CD4-positive, alpha-beta T cell (primary cell): ENCODE measurements at regions not wholly inside any gene's neighbourhood (a gene's known extent, or its start where the extent isn't known, plus 50 kb on each side); places are given as distances from the start of the nearest gene placed in this dataset.
"Not testable (repeated sequence)": the region's sequence is repeated elsewhere in the genome, so short reads cannot be mapped to it uniquely, and the experiment has no call there.

ENCODE experiments used
- ATAC-seq: fragments of 200-7000 bp; cut with Tn5 transposase; one replicate; pipeline ENCODE4 v1.10.0; 2022; ENCODE audit warnings: mild to moderate bottlenecking; ENCODE audit not compliant: poor library complexity
- CTCF ChIA-PET: fragments of 350-600 bp; sonication (Branson Sonifier 250); formaldehyde crosslinking; loops from one replicate; lab custom pipeline; 2021; ENCODE audit warnings: antibody characterized with exemption, inconsistent platforms; lab: Charles Lee
- POLR2A ChIA-PET: fragments of 350-600 bp; sonication (Branson Sonifier 250); formaldehyde crosslinking; loops from one replicate; lab custom pipeline; 2021; ENCODE audit warnings: antibody characterized with exemption, inconsistent platforms; lab: Charles Lee
- DNase-seq, 14 experiments: peaks; one replicate each; pipeline ENCODE4 v3.0.0-alpha.2; 2013 to 2020; ENCODE audit warnings: mixed read lengths in 2 of 14
- H3K27ac ChIP-seq, 2 donors: one replicate each; pipeline versions ENCODE4 v1.5.1 to v1.7.0; 2013; ENCODE audit warnings: low read length in 2 of 2, low read depth in 1 of 2, mild to moderate bottlenecking in 1 of 2
- H3K27me3 ChIP-seq, 2 experiments: 1 replicate in 1 of 2; 2 replicates in 1 of 2; pipeline versions ENCODE4 v1.6.1 to v1.7.0; 2013; ENCODE audit warnings: low read length in 2 of 2, control low read depth in 1 of 2, mild to moderate bottlenecking in 1 of 2, moderate library complexity in 1 of 2; ENCODE audit not compliant: insufficient read depth in 2 of 2, control insufficient read depth in 1 of 2
- H3K36me3 ChIP-seq: one replicate; pipeline ENCODE4 v1.6.1; 2013; ENCODE audit warnings: low read length, control low read depth; ENCODE audit not compliant: insufficient read depth
- H3K4me1 ChIP-seq: one replicate; pipeline ENCODE4 v1.6.1; 2013; ENCODE audit warnings: low read length, control low read depth; ENCODE audit not compliant: insufficient read depth
- H3K4me3 ChIP-seq: one replicate; pipeline ENCODE4 v1.5.1; 2013; ENCODE audit warnings: mild to moderate bottlenecking, low read length, moderate library complexity
- H3K9me3 ChIP-seq, 2 experiments: 1 replicate in 1 of 2; 2 replicates in 1 of 2; pipeline versions ENCODE4 v1.6.1 to v1.7.0; 2013; ENCODE audit warnings: low read length in 2 of 2, mild to moderate bottlenecking in 2 of 2, control low read depth in 1 of 2, moderate library complexity in 1 of 2; ENCODE audit not compliant: control insufficient read depth in 1 of 2, insufficient read depth in 1 of 2
- H3K27ac Mint-ChIP-seq: one replicate; pipeline ENCODE4 v1.8.0; 2020; ENCODE audit warnings: mixed read lengths
- H3K27me3 Mint-ChIP-seq: one replicate; pipeline ENCODE4 v1.8.0; 2021; ENCODE audit warnings: mixed read lengths
- H3K36me3 Mint-ChIP-seq: one replicate; pipeline ENCODE4 v1.8.0; 2021; ENCODE audit warnings: low read depth, mixed read lengths
- H3K4me1 Mint-ChIP-seq: one replicate; pipeline ENCODE4 v1.8.0; 2021; ENCODE audit warnings: low read depth, mixed read lengths
- H3K4me3 Mint-ChIP-seq: one replicate; pipeline ENCODE4 v1.8.0; 2020; ENCODE audit warnings: mild to moderate bottlenecking, mixed read lengths
- H3K9me3 Mint-ChIP-seq: one replicate; pipeline ENCODE4 v1.8.0; 2020; ENCODE audit warnings: mixed read lengths
- intact Hi-C, 2 experiments: fragments of 100-400 bp; cut with DNase I in 1 of 2; cut with micrococcal nuclease in 1 of 2; formaldehyde crosslinking; loops; one replicate each; pipeline versions ENCODE4 v1.15.1 to v1.9.0; 2023 to 2025; cut with DNase I, micrococcal nuclease
- TF ChIP-seq, protein P1 (sequence below): fragments of 200-600 bp; IDR thresholded peaks from one replicate; pipeline ENCODE4 v1.8.0; 2022; ENCODE audit warnings: antibody characterized with exemption, mild to moderate bottlenecking

DNA sequence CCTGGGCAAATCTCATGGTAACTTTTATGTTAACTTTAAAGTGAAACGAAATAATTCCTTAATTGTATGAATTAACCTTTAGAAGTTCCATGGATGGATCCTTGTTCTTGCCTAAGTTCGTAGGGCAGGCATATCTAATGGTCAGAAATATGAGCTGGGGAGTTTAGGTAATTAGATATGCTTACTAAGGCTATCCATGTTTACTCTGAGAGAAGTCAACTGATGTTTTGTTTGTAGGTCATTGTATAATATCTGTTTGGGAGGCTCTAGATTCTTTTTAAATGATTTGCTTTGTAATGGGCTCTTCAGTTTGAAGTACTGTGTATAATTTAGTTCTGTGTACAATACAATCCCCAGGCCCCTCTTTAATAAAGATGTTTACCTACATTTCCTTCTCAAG is 117.0 kb downstream of the DCK start:
- peak overlapping the region; percentile 64 for H3K27ac Mint-ChIP-seq
- ATAC-seq (no peak), DNase-seq (no peak)
- TF ChIP-seq, protein P1, sequence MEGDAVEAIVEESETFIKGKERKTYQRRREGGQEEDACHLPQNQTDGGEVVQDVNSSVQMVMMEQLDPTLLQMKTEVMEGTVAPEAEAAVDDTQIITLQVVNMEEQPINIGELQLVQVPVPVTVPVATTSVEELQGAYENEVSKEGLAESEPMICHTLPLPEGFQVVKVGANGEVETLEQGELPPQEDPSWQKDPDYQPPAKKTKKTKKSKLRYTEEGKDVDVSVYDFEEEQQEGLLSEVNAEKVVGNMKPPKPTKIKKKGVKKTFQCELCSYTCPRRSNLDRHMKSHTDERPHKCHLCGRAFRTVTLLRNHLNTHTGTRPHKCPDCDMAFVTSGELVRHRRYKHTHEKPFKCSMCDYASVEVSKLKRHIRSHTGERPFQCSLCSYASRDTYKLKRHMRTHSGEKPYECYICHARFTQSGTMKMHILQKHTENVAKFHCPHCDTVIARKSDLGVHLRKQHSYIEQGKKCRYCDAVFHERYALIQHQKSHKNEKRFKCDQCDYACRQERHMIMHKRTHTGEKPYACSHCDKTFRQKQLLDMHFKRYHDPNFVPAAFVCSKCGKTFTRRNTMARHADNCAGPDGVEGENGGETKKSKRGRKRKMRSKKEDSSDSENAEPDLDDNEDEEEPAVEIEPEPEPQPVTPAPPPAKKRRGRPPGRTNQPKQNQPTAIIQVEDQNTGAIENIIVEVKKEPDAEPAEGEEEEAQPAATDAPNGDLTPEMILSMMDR: no peak
- Histone ChIP-seq H3K4me3 (no peak overlapping the region), H3K36me3 (no peaks in the 10 kb centered on the region), H3K27me3 (no peaks in the 10 kb centered on the region), H3K4me1 (peaks cover 27% of the 10 kb centered on the region), H3K27ac (peak overlapping the region in 1 of 2 donors; percentile 39), H3K9me3 (no peaks in the 10 kb centered on the region)
- H3K4me1 Mint-ChIP-seq: peaks cover 36% of the 10 kb centered on the region
- no peaks in the 10 kb centered on the region for H3K27me3 Mint-ChIP-seq
- no peaks in the 10 kb centered on the region for H3K9me3 Mint-ChIP-seq
- CTCF ChIA-PET: no interaction called here
- POLR2A ChIA-PET: no interaction called here
- H3K4me3 Mint-ChIP-seq: no peak overlapping the region
- H3K36me3 Mint-ChIP-seq: peaks cover 4% of the 10 kb centered on the region
- intact Hi-C loops: no loop called here

GRCh38 chr4:71111133-71111532 is 117.7 kb downstream of the DCK start:
- intact Hi-C loops, H3K27me3 ChIP-seq, H3K36me3 Mint-ChIP-seq, POLR2A ChIA-PET, H3K4me3 Mint-ChIP-seq, H3K27me3 Mint-ChIP-seq, H3K9me3 ChIP-seq, H3K36me3 ChIP-seq, H3K9me3 Mint-ChIP-seq, H3K4me3 ChIP-seq: not testable (repeated sequence)
- peak overlapping the region in 1 of 2 donors; percentile 39 for H3K27ac ChIP-seq
- CTCF ChIA-PET: interaction anchor here (0.6 kb wide), 2 partner anchors 12 to 1395 kb away, joined by 3 read pairs; no protein-coding TSS in a partner anchor
- peak in 4 of 14 experiments; percentile 20 to 76 (median 56) for DNase-seq
- Mint-ChIP-seq H3K27ac (peak overlapping the region; percentile 64), H3K4me1 (peaks cover 36% of the 10 kb centered on the region)
- H3K4me1 ChIP-seq: peaks cover 27% of the 10 kb centered on the region
- ATAC-seq: peak; percentile 76

- Histone ChIP-seq H3K27me3 (no peaks in the 10 kb centered on the region), H3K27ac (no peak overlapping the region), H3K9me3 (no peaks in the 10 kb centered on the region), H3K36me3 (no peaks in the 10 kb centered on the region), H3K4me3 (no peak overlapping the region), H3K4me1 (peaks cover 20% of the 10 kb centered on the region)
- ATAC-seq (no peak), DNase-seq (no peak)
- no peaks in the 10 kb centered on the region for H3K27me3 Mint-ChIP-seq
- intact Hi-C loops: no loop called here
- no peaks in the 10 kb centered on the region for H3K9me3 Mint-ChIP-seq
- no peak overlapping the region for H3K4me3 Mint-ChIP-seq
- ChIA-PET CTCF (no interaction called here), POLR2A (no interaction called here)
- peaks cover 25% of the 10 kb centered on the region for H3K4me1 Mint-ChIP-seq
- TF ChIP-seq, protein P1: no peak
- no peaks in the 10 kb centered on the region for H3K36me3 Mint-ChIP-seq
- H3K27ac Mint-ChIP-seq: no peak overlapping the region
Measured at GRCh38 chr4:71113294-71113693, 119.8 kb downstream of the DCK start.

DNA sequence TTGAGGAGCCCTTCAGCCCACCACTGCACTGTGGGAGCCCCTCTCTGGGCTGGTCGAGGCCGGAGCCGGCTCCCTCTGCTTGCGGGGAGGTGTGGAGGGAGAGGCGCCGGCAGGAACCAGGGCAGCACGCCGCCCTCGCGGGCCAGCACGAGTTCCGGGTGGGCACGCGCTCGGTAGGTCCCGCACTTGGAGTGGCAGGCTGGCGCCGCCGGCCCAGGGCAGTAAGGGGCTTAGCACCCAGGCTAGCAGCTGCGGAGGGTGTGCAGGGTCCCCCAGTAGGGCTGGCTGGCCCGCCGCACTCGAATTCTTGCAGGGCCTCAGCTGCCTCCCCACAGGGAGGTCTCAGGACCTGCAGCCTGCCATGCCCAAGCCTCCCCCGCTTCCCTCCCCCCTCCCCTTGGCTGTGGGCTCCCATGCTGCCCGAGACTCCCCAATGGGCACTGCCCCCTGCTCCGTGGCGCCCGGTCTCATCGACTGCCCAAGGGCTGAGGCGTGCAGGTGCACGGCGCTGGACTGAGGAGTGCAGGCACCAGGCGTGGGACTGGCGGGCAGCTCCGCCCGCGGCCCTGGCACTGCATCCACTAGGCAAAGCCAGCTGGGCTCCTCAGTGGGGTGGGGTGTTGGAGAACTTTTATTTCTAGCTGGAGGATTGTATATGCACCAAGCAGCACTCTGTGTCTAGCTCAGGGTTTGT is 127.5 kb downstream of the DCK start:
- no peaks in the 10 kb centered on the region for H3K9me3 Mint-ChIP-seq
- H3K27ac Mint-ChIP-seq: no peak overlapping the region
- H3K4me3 Mint-ChIP-seq: no peak overlapping the region
- Histone ChIP-seq H3K27me3 (no peaks in the 10 kb centered on the region), H3K27ac (no peak overlapping the region), H3K36me3 (no peaks in the 10 kb centered on the region), H3K4me3 (no peak overlapping the region), H3K9me3 (peaks cover 0 to 7% of the 10 kb centered on the region in 2 experiments), H3K4me1 (no peaks in the 10 kb centered on the region)
- peaks cover 10% of the 10 kb centered on the region for H3K27me3 Mint-ChIP-seq
- ATAC-seq (no peak), DNase-seq (peak in 1 of 14 experiments; percentile 9)
- POLR2A ChIA-PET: no interaction called here
- intact Hi-C loops: no loop called here
- TF ChIP-seq, protein P1: no peak
- CTCF ChIA-PET: no interaction called here
- no peaks in the 10 kb centered on the region for H3K4me1 Mint-ChIP-seq
- no peaks in the 10 kb centered on the region for H3K36me3 Mint-ChIP-seq
